ENCODE measurements at regions not wholly inside any gene's neighbourhood (a gene's known extent, or its start where the extent isn't known, plus 50 kb on each side); places are given as distances from the start of the nearest gene placed in this dataset.

GRCh38 chr6:53715434-53715833, 49.9 kb upstream of the KLHL31 start:
- intact Hi-C loops (cut with DNase I): no loop called here

More at GRCh38 chr6:53715434-53715833, 49.9 kb upstream of the KLHL31 start:
- peaks cover 12% of the 10 kb centered on the region for H3K27me3 ChIP-seq
- H3K4me3 ChIP-seq: no peak overlapping the region
- no peaks in the 10 kb centered on the region for H3K36me3 ChIP-seq
- no peaks in the 10 kb centered on the region for H3K9me3 ChIP-seq
- no peak overlapping the region for H3K27ac ChIP-seq
- no peak for ATAC-seq
- no peaks in the 10 kb centered on the region for H3K4me1 ChIP-seq
- no peak for TF ChIP-seq CTCF (IDR thresholded peaks at IDR 0.05)
- no peak for DNase-seq

All from upper lobe of right lung (tissue), 1 donor.